NCI-H1694 treated with DMSO at 0.1 percent for 48 hours (cell line): ENCODE measurements at regions not wholly inside any gene's neighbourhood (a gene's known extent, or its start where the extent isn't known, plus 50 kb on each side); places are given as distances from the start of the nearest gene placed in this dataset.
"Not testable (repeated sequence)": the region's sequence is repeated elsewhere in the genome, so short reads cannot be mapped to it uniquely, and the experiment has no call there.

Experiments
- DNase-seq: peaks from one replicate; lab custom pipeline; 2025; lab: John Stamatoyannopoulos, UW

DNA sequence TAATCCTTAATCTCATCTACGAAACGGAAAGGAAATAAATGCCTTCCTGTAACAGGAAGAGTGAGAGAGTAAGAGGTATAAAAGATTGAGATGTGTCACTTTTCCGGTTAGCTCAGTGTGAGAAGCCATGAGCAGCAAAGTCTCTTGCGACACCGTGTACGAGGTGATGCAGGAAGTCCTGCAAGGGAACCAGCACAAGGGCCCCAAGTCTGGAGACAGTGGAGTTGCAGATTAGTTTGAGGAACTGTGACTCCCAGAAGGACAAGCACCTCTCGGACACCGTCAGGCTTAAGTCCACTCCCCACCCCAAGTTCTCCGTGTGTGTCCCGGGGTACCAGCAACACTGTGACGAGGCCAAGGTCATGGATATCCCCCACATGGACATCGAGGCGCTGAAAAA lies 592.3 kb upstream of the ADGRL2 start:
- no peak for DNase-seq

DNA sequence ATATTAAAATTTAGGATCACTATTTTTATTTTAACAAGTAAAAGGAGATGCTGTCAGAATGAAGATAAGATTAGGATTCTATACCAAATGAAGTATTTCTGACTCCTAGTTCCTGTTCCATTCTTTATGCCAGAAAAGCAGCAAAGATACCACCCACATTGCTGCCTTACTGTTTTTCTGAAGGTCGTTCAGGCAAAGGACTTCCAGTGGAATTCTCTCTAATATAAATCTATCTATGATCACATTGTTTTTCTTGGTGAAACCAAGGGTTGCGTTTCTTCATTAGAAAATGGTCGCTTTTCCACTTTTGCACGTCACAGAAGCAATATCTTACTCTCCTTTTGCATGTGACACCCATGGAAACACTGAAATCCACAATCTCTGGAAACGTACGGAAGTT lies 594.8 kb upstream of the ADGRL2 start:
- no peak for DNase-seq

DNA sequence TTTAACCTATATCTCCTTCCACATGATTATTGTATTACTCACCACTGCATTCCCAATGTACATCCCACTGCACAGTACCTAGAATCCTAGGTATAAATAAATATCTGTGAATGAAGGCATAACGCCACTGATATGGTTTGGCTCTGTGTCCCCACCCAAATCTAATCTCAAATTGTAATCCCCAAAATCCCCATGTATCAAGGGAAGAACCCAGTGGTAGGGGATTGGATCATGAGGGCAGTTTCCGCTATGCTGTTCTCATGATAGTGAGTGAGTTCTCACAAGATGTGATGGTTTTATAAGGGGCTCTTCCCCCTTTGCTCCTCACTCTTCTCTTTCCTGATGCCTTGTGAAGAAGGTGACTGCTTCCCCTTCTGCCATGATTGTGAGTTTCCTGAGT lies 599.0 kb upstream of the ADGRL2 start:
- DNase-seq: no peak

DNA sequence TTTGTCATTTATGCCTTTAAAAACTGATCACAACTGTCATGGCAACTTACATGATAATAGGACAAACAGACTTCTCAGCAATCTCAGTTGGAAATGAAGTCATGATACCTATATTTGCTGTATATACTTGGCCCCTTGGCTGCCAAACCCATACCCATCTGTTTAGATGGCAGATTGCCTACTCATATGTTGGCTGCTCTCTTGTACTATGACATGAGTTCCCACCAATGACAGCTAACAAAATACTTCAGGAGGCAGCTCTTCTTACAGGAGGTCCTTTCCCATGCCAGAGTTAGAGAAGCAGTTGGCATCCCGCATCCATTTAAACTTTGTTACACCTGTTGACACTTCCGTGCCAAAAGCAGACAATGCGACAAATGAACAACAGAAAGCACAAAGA lies 603.1 kb upstream of the ADGRL2 start:
- DNase-seq: peak; percentile 64

DNA sequence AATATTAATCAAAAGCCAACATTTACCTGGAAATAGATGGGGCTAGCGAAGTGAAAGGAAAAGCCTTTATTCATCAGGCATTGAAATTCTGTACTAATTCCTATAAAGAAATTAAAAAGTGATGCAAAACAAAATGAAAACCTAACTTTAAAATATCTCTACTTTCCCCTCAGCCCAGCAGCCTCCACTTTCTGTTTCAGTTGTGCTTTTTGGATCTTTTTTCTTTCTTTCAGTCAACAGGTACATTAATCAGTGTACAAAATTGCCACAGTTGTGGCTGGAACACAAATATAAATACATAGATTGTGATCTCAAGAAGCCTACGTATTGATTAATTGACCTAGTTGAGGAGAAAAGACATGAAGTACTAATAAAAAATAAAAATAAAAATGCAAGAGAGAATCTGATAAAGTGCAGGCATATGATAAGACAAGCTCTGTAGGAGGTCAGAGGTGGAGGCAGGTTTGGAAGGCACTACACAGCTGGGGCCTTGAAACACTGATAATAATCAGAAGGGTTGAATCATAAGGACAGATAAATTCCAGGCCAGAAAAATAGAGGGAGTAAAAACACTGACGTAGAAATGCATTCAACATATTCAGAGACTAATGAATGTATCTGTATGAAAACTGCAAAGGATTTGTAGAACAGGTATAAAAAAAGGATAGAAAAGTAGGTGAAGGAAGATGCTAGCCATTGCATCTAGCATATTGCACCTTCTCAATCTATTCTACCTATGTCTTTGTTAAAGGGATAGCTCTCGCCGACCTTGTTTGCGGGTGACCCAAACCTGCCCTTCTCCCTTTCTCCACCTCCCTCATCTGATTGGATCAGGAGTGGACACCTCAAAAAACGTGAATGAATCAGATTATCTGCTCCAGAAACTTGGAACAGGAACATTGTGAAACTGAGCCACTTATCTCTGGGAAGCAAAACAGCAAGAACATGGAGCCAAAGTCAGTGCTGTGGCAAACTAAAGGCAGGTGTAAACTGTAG lies 607.8 kb upstream of the ADGRL2 start:
- DNase-seq: no peak

DNA sequence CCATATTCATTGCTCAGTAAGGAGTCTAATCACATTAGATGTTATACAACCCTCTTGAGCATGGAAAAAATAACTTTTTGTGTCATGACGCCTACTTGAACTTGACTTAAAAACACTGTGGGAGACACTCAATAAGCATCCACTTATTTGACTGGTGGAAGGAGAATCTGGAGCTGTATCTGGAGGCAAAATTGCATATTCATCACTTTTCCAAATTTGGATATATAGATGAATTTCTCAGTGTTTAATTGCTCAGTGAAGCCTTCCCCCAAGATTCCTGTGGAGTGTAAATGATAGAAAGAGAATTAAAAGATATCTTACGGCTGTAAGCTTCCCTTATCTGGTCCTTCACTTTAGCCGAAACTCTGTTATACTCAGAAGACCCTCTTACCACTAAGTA lies 610.7 kb upstream of the ADGRL2 start:
- DNase-seq: no peak

DNA sequence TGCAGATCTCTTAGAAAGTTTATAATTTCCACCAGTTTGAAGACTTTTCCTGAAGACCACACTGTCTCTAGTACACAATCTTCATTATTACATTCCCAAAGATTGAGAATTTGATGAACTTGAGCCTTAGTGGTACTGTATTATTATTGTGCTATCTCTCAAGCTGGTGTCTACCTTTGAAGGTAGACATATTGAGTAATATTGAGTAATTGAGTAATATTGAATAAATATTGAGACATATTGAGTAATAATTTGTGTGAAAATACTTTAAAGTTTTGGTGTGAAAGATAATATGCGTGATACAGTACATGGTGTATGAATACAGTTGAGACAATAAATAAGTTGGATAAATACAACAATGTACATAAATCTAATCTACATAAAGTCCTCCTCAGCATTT lies 613.1 kb upstream of the ADGRL2 start:
- no peak for DNase-seq

DNA sequence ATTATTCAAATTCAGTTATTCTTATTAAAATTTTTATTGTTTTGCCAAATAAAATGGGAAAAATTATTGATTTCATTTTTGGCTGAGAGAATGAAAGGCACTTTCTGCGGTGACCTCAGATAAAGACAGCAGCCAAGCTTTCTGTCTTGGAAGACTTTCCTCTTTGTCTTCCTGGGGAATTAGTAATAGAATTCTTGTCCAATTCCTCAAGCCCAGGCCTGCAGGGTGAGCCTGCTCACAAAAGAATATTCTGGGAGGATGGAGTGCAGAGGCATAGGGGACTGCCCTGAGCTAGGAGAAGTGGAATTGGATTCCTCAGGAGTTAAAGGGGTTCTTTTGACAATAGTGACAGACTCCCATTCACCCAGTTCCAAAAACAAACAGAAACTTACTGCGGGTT lies 614.5 kb upstream of the ADGRL2 start:
- DNase-seq: no peak

DNA sequence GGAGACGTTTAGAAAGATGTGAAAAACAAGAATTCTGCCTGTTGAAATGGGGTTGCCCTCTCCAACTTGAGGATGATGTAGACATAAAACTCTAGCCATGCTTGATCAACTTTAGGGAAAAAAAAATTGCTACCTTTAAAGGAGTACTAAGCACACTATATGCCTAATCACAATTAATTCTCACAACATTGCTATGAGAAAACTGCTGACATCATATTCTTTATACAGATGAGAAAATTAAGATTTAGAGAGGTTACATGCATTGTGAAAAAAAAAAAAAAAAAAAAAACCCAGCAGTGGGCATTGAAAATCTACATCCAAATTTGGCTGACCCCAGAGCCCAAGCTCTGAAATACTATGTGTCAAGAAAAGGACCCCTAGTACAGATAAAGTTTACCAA lies 617.2 kb upstream of the ADGRL2 start:
- DNase-seq: no peak

DNA sequence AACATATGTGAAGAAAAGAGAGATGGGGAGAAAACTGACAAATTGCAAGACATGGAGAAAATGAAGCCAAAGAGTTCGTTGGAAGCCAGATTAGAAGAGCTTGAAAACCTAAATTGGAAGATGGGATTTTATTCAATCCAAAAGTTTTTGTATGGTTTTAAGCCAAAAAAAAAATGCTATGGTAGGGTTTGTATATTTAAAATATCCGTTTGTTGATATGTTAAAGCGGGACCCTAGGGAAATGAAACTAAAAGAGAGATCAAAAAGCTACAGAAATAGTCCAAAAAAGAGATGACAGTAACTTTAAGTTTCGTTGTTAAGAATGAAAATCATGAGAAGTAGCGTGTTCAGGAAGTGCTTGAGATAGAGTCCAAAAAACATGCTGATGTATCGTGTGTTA lies 617.7 kb upstream of the ADGRL2 start:
- DNase-seq: no peak

DNA sequence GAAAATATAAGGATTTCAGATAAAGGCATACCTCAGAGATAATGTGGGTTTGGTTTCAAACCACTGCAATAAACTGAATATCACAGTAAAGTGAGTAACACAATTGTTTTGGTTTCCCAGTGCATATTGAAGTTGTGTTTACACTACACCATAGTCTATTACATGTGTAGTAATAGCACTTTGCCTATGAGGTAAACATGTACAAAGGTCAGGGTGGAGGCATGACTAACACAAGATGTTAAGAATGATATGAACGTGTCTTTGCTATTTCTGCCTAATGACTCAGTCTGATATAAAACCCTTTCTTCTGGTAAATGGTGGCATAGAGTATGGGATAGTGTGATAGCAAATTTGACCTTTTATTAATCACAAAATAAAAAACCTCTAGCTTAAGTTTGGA lies 621.5 kb upstream of the ADGRL2 start:
- no peak for DNase-seq

DNA sequence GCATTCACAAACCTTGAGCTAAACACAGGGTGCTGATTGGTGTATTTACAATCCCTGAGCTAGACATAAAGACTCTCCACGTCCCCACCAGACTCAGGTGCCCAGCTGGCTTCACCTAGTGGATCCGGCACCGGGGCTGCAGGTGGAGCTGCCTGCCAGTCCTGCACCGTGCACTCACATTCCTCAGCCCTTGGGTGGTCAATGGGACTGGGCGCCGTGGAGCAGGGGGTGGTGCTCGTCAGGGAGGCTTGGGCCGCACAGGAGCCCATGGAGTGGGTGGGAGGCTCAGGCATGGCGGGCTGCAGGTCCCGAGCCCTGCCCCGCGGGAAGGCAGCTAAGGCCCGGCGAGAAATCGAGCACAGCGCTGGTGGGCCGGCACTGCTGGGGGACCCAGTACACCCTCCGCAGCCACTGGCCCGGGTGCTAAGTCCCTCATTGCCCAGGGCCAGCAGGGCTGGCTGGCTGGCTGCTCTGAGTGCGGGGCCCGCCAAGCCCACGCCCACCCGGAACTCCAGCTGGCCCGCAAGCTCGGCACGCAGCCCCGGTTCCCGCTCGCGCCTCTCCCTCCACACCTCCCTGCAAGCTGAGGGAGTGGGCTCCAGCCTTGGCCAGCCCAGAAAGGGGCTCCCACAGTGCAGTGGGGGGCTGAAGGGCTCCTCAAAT lies 622.2 kb upstream of the ADGRL2 start:
- DNase-seq: not testable (repeated sequence)

DNA sequence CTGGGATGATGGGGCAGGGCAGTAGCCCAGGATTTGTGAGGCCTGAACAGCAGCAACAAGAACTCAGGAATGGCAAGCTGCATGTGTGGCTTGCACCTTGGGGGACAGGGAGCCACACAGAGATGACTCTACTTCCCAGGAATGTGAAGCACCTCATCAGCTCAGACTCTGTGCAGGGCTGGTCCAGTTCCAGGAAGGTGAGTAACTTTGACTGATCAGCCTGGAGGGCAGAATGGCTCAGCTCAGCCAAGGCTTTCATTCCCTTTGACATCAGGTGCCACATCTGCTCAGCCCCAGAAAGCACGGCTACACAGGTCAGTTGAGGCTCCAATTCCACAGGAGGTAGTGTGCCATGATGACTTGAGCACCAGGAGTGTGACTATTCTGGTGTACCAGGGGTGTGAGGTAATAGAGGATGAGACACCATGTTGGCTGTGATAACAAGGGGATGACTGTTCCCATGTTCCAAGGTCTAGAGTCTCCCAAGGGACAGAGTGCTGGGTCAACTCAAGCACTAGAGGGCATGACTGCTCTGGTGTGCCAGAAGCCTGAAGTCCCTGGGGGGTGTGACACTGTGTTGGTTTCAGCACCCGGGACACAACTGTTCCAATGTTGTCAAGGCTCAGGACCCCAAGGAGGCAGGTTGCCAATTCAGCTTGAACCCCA lies 625.8 kb upstream of the ADGRL2 start:
- no peak for DNase-seq

DNA sequence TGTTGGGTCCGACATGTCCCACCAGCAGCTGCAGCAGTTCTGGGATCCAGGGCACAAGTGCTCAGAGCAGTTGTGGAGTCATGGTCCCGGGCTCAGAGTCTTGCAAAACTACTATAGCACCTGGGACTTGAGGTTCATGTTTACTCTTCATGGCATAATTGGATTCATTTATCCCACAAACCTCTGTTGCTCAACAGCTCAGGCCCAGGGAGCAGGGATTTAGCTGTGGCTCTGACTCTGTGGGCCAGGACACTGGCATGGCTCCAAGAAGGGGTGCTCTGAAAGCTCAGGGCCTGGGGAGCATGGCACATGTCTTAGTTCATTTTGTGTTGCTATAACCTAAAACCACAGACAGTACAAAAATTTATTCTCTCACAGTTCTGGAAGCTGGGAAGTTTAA lies 626.7 kb upstream of the ADGRL2 start:
- DNase-seq: no peak

DNA sequence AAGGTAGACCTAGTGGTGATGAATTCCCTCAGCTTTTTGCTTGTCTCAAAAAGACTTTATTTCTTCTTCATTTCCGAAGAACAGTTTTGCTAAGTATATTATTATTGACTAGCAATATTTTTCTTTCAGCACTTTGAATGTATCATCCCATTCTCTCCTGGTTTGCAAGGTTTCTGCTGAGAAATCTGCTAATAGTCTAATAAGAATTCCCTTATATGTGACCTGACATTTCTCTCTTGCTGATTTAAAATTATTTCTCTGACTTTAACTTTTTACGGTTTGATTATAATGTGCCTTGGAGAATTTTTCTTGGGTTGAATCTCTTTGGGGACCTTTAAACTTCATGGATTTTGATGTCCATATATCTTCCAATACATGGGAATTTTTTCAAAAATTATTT lies 628.3 kb upstream of the ADGRL2 start:
- DNase-seq: no peak

DNA sequence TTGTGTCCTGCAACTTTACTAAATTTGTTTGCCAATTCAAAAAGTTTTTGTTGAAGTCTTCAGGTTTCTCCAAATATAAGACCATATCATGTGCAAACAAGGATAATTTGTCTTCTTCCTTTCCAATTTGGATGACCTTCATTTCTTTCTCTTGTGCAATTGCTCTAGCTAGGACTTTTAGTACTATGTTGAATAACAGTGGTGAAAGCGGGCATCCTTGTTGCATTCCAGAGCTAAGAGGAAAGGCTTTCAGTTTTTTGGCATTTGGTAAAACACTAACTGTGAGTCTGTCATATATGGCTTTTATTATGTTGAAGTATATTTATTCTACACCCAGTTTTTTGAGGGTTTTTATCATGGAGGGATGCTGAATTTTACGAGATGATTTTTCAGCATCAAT lies 630.0 kb upstream of the ADGRL2 start:
- no peak for DNase-seq

DNA sequence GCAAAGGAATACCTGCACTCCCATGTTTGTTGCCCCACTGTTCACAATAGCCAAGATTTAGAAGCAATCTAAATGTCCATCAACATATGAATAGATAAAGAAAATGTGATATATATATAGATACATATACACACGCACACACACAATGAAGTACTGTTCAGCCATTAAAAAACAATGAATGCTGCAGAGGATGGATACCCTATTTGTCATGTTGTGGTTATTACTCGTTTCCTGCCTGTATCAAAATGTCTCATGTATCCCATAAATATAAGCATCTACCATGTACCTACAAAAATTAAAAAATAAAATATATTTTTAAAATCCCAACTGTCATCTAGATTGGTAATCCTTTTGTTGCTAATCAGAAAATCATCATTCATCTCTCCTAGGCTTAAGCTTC lies 634.8 kb upstream of the ADGRL2 start:
- no peak for DNase-seq

DNA sequence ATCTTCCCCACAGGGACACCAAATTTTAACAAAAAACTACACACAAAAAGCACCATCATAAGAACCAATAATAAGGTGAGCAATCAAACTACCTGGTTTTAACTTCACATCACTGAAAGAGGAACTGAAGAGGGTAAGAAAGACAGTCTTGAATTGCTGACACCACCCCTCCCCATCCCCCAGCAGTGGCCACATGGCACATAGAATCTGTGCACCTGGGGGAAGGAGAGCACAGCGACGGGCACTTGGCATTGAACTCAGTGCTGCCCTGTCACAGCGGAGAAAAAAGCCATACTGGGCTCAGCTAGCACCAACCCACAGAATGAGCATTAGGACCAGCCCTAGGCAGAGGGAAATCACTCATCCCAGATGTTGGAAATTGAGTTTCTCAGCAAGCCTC lies 640.0 kb upstream of the ADGRL2 start:
- DNase-seq: no peak

DNA sequence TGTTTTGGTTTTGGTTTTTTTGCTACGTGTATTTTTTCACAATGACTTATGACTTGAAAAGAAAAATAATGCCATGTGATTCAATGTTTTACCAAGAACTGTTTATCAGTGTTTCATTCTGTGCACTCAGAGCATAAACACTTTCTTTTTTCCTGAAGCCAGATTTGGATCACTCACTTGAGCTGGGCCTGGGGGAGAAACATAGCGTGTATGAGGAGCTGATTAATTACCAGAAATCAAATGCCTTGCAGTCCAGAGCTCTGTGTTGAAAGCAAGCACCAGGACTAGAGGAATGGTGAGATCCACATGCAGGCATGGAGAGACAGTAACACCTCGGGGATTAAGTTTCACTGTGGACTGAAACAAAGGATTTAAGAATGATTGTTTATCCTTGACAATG lies 642.1 kb upstream of the ADGRL2 start:
- DNase-seq: no peak

DNA sequence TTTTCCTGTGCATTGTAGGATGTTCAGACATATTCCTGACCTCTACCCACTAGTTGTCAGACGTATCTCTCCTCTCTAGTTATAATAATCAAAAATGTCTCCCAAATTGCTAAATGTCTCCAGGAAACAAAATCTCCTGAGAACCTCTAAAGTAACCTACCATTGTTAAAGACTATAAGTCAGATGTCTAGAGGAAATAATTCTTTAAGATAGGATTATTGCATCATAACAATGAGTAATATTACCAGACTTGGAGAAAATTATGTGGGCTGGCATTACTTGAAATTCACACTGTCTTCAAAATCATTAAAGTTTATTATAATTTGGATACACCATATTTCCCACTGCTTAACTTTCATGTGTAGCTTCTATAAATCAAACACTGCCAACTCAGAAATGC lies 643.0 kb upstream of the ADGRL2 start:
- no peak for DNase-seq

DNA sequence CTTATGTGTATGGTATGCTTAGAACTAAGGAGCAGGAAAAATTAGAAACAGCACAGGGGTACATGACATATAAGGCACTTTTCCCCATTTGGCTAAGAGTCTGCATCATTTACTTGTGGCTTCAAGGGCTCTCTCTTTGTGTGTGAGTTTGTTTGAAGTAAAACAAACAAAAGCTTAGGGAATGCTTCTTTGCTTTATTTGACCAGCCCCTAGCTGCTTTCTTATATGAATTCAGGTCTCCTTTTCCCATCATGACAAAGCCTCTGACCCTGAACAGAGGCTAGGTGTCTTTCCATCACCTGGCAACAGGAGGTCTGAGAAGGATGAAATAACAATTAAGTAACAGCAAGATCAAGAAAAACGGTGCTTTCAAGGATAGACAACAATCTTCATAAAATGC lies 643.8 kb upstream of the ADGRL2 start:
- DNase-seq: no peak

DNA sequence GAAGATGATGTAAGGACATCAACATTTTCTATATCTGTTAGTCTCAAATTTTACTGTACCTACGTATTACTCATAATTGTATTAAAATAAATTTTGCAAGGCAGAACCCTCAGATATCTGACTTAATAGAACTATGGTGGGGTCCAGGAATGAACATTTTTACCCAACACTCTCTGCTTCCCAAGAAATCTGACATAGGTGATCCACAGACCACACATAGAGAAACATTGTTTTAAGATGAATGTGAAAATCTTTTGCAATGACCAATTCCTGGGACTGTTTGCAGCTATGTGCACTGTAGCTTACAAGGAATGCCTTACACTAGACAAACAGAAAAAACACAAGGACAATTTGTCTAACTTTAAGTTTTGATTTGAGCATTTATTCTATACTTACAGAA lies 645.6 kb upstream of the ADGRL2 start:
- DNase-seq: no peak

DNA sequence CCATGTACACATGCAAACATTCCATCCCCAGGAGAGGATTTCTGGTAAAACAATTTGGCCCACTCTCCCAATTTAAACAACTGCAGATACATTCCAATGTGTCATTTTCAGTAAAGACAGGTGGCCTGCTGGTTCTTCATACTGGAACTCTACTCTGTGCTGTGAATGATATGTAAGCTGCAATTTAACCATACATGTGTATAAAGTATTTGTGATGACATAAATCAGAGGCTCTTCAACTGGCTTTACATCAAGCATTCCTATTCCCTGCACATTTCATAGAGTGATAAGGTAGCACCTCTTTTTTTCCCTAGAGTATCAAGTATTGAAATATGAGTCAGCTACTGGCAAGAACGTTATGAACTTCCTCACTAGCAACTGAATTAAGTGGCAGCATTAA lies 649.5 kb upstream of the ADGRL2 start:
- DNase-seq: no peak
